ENCODE measurements at regions not wholly inside any gene's neighbourhood (a gene's known extent, or its start where the extent isn't known, plus 50 kb on each side); places are given as distances from the start of the nearest gene placed in this dataset.

DNA sequence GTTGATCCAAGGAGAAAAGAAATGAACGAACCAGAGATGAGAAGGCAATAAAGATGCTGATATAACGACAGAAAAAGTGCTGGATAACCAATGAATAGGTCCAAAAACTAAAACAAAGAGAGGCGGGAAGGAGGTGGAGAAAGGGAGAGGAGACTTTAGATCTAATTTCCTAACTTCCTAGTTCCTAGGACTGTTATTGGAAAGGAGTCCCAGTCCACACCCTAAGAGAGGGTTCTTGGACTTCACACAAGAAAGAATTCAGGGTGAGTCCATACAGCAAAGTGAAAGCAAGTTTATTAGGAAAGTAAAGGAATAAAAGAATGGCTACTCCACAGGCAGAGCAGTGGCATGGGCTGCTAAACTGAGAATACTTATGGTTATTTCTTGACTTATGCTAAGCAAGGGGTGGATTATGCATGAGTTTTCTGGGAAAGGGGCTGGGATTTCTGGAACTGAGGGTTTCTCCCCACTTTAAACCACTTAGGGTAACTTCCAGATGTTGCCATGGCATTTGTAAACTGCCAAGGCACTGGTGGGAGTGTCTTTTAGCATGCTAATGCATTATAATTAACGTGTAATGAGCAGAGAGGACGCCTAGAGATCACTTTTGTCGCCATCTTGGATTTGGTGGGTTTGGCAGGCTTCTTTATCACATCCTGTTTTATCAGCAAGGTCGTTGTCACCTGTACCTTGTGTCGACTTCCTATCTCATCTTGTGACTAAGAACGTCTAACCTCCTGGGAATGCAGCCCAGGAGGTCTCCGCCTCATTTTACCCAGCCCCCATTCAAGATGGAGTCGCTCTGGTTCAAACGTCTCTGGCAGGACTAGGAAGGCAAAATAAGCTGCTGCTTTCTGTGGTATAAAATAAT is 60.9 kb upstream of the RBM24 start:
- no TSS peak for BruUV-seq (replicated peaks)
- H2AFZ ChIP-seq (ENCODE audit: low read depth, low read length) = no peak overlapping the region
- H3K27me3 ChIP-seq (ENCODE audit: control insufficient read depth in 2 of 2, insufficient read depth in 2 of 2, low read length in 2 of 2) = no peaks in the 10 kb centered on the region
- H3K4me2 ChIP-seq (ENCODE audit: insufficient read depth, low read length) = no peak overlapping the region
- no peaks in the 10 kb centered on the region for H4K20me1 ChIP-seq (replicated peaks; ENCODE audit: control insufficient read depth, insufficient read depth, low read length)
- ATAC-seq = no peak
- DNase-seq (ENCODE audit: extremely low read depth in 1 of 4, low spot score in 3 of 4) = no peak
- H3K9ac ChIP-seq (ENCODE audit: insufficient read depth in 1 of 2, low read depth in 2 of 2, low read length in 2 of 2) = no peak overlapping the region
- H3K79me2 ChIP-seq (ENCODE audit: control insufficient read depth, insufficient read depth, low read length) = no peaks in the 10 kb centered on the region
- CTCF ChIA-PET (ENCODE audit: low intra/inter-chr PET ratio) = no interaction called here
- no peak overlapping the region for H3K4me3 ChIP-seq
- H3K9me3 ChIP-seq (replicated peaks; ENCODE audit: control insufficient read depth, insufficient read depth, low read depth, low read length) = no peaks in the 10 kb centered on the region
- no peak overlapping the region for H3K27ac ChIP-seq (ENCODE audit: extremely low read depth, low read depth, low read length)
- H3K36me3 ChIP-seq (ENCODE audit: control insufficient read depth, insufficient read depth, low read length) = no peaks in the 10 kb centered on the region
- POLR2A ChIA-PET = no interaction called here
- in situ Hi-C loops (cut with MboI) = no loop called here
- WGBS (ENCODE audit: insufficient coverage, low coverage, missing lambda C conversion rate) = 2% methylated on average over 12 of the region's 12 CpGs
- FAIRE-seq = peak; percentile 57
- no peaks in the 10 kb centered on the region for H3K9me1 ChIP-seq (ENCODE audit: control insufficient read depth, insufficient read depth, low read length)
- intact Hi-C loops (cut with micrococcal nuclease) = no loop called here
- H3K4me1 ChIP-seq (replicated peaks in 1 of 2; ENCODE audit: control insufficient read depth in 2 of 2, insufficient read depth in 2 of 2, low read length in 2 of 2) = no peaks in the 10 kb centered on the region
- TF ChIP-seq GTF2A2 (tag; IDR thresholded peaks at IDR 0.05) (peak; percentile 35; the same call in 1 of the 2 replicates), YY1 (IDR thresholded peaks at IDR 0.05; ENCODE audit: borderline replicate concordance in 1 of 3, control insufficient read depth in 1 of 3, extremely low read depth in 1 of 3, insufficient read depth in 3 of 3, insufficient read length in 1 of 3, insufficient replicate concordance in 2 of 3, low read depth in 1 of 3, low read length in 2 of 3) (peak in 1 of 3 experiments; percentile 48), FOXJ3 (CRISPR knock-in tag; IDR thresholded peaks at IDR 0.05) (no peak), DDX20 (tag; IDR thresholded peaks at IDR 0.05; ENCODE audit: low read depth) (no peak), ZNF740 (CRISPR knock-in tag; IDR thresholded peaks at IDR 0.05) (no peak), ZNF740 (tag; IDR thresholded peaks at IDR 0.05) (peak in 1 of 2 experiments; percentile 83; a peak in 2 of 4 replicates)
